Posterior vena cava (tissue), 2 donors: ENCODE measurements at regions not wholly inside any gene's neighbourhood (a gene's known extent, or its start where the extent isn't known, plus 50 kb on each side); places are given as distances from the start of the nearest gene placed in this dataset.

Source experiments
- DNase-seq: peaks from one replicate; pipeline ENCODE4 v3.0.0-alpha.2; 2020; ENCODE audit warnings: low spot score
- intact Hi-C, 2 donors: fragments of 100-400 bp; cut with DNase I; formaldehyde crosslinking; loops; one replicate each; pipeline versions ENCODE4 v1.14.1 to v1.14.2; 2022 to 2023
- donor health status: DM: yes; HTN: yes; CAD: no.
- donor health status: DM: yes; HTN: yes; CAD: no.

DNA sequence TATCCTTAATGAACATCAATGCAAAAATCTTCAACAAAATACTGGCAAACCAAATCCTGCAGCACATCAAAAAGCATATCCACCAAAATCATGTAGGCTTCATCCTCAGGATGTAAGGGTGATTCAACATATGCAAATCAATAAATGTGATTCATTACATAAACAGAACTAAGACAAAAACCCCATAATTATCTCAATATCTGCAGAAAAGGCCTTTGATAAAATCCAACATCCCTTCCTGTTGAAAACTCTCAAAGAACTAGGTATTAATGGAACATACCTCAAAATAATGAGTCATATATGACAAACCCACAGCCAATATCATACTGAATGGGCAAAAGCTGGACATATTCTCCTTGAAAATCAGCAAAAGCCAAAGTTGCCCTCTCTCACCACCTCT, 54.6 kb upstream of the DEPDC1 start:
- intact Hi-C loops: no loop called here
- no peak for DNase-seq

DNA sequence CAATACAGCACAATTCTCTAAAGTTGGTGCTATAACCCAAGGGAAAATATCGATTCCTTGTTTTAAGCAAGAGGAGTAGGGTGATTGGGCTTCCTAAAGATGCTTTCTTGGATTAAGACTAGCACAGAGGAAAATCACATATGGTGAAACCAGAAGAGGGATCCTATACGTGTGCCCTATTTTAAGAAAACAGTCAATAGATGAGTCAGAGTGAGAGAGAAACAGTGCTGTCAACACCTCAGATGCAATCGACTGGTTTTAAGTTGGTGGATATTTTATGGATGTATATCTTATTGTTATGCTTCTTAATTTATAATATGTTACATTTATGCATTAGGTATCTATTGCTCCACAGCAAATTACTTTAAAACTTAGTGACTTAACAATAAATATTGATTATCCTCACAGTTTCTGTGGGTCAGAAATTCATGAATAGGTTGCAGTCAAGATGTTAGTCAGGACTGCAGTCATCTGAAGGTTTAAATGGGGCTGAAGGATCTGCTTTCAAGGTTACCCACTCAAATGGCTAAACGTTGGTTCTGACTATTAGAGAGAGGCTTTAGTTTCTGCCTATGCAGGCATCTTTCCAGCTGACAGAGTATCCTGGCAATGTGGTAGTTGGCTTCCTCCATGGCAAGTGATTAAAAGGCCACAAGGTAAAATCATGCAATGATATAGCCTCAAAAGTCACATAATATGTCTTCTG, 61.6 kb upstream of the DEPDC1 start:
- intact Hi-C loops: no loop called here
- DNase-seq: no peak

DNA sequence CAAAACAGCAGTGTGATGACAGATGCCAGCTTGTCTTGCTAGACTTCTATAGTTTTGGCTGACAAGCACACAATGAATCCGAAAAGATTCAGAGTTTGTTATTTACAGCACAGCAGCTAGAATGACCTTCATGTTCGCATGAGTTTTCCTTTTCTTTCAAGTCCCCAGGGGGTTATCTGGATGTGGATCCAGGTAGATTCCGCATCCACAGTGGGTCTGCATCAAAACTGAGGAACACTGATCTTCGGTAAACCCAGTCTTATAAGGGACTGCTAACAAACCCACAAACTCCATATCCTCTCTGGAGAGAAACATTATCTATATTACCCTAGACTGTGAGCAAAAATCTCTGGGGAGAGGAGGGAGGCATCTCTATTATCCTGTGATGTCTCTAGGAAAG, 69.0 kb upstream of the DEPDC1 start:
- intact Hi-C loops: no loop called here
- no peak for DNase-seq

DNA sequence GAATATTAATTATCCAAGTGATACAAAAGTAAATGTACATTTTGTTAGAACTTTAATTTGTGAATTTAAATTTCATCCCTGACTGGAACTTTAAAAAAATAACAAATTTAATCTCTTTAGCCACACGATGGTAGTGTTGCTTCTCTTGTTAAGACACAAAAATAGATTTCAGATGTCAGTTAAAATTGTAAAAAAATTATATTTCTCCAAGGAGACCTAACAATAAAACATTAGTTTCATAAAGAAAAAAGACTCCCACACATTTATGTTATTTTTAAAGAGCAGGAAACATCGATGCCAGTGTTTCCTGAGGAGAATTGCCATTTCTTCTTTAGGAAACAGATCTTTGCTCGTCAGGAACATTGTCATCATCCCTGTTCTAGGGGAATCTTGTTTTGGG, 74.0 kb upstream of the DEPDC1 start:
- intact Hi-C loops: no loop called here
- DNase-seq: no peak

DNA sequence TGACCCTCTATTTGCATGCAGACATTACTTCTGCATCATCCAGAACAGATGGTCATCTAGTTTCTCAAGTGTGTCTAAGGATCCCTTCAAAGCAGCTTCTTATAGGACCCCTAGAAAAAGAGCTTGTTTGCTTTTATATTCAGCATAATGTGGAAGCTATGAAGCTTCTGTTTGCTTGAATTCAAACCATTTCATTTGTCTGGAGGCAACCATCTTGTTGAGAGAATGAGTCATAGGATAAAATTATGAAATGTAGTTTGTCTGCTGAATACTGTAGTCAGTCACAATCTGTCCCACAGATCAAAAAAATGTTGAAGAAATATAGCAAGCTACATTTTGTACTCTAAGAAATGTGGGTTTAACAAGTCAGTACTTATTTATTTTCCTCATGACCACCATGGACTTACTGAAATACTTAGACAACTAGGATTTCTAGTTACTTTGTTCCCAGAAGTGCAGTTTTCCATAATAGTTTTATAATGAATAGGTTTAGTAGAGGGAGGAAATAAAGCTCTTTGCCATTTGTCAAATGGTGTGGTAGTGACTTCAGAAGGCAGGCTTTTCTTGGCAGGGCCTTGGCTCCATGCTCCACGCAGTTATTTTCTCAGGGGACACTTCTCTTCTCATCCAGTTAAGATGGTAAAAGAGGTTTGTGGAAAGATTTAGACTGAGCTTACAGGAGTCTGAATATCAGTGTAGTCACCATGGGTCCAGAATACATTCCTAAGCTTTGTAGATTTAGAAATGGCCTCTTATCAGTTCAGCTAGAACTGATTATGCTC, 74.8 kb upstream of the DEPDC1 start:
- DNase-seq: no peak
- intact Hi-C loops: no loop called here

DNA sequence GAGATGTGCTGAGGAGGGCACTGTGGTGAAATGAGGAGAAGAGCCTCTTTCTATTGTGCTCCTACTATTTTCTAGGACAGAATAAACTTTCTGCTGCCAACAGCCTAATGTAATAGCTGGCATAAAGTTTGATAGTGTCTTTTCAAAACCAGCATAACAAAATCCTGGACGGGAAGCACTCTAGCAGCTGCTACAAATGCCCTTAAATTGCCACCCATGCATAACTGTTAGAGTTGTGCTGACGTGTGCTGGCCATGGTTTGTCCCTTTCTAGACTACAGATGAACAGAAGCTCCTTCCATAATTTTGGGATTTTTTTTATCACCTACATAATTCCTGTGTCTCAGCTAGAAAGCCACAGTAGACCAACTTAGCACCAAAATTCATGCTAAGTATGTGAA, 88.5 kb upstream of the DEPDC1 start:
- intact Hi-C loops: no loop called here
- no peak for DNase-seq

DNA sequence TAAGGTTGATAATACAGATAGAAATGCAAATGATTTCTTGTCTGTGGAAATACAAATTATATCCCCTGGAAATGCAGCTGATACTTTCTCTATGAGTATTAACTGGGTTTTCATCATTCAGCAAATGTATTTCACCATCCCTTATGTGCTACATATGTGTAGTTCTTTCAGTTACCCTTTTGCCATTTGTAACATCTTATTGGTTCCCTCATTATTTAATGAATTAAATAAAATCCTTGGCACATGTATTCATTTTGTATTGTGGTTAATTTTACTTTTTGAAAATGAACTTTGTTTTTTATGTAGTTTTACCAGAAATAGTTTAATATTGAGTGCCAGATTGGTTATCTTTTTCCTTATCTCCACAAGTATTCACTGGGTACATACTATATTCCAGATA, 89.9 kb upstream of the DEPDC1 start:
- intact Hi-C loops: no loop called here
- DNase-seq: no peak

DNA sequence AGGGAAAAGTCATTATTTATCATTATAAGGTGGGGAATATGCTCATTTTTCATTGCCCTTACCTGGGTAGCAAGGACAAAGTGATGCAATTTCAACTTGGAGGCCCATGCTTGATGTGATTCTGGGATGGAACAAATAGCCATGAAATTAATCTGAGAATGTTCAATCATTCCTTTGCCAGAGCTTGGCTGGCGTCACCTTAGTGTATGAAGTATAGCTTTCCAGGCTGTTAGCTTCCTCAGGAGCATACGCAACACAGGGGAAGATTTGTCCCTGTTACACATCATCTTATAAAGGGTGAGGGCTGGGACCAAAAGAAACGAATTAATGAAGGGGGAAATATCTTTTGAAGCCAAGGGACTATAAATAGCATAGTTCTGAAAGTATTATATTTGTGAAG, 91.4 kb upstream of the DEPDC1 start:
- DNase-seq: no peak
- intact Hi-C loops: no loop called here

DNA sequence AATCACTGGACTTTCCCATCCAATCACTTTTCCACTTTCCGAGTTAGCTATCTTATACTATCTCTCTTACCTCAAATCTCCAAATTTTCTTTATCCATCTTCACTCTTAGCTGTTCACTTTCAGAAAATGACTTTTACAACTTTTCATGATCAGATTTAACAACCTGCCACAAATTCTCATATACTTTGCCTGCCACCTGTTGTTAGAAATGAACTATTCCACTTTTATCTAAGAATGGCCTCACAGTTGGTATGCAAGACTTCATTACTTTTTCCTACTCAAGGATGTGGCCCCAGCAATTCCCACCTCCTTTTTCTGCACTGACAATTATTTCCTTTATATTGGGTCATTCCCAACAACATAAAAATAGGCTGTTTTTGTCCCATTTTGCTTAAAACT, 93.6 kb upstream of the DEPDC1 start:
- intact Hi-C loops: no loop called here

DNA sequence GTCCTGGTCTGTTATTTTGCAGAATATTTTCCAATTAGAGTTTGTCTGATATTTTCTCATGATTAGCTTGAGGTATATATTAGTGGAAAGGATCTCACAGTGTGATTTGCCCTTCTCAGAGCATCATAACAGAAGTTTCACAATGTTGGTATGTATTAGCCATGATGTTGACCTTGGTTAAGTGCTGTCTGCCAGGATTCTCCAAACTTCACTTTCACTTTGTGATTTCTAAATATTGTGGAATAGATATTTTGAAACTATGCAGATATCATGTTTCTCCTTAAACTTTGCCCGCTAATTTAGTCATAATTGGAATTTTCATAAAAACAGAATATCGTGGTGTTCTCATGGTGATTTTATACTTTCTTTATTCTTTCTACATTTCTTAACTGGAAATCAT, 98.0 kb upstream of the DEPDC1 start:
- DNase-seq: no peak

More for the DNA sequence above, 93.6 kb upstream of the DEPDC1 start:
- no peak for DNase-seq

DNA sequence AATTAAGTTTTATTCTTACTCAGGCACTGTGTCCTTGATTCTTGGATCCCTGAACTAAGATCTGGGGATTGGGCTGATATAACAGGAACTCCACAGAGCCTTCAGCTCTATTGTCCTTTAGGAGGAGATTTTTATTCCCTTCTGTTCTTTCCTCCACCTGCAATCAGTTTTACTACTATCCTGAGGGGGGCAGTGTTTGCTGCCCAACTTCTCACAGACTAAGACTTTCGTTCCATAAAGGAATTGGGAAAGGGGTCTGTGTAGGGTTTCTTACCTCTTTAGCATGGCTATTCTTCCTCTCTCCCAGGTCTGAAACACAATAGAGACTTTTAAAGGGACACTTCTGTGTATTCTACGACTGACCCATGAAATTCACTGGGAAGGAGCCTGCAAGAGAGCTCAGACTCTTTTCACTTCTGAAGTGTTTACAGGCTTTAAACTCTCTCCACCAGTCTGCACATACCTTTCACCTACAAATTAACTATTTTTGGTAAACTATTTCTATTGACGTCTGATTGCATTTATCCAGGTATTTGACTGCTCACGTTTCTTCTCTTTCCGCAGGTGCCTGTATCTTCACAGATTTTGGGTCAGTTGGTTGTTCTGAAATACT, 103.3 kb upstream of the DEPDC1 start:
- intact Hi-C loops: no loop called here
- DNase-seq: no peak

More for the DNA sequence above, 98.0 kb upstream of the DEPDC1 start:
- intact Hi-C loops: no loop called here

DNA sequence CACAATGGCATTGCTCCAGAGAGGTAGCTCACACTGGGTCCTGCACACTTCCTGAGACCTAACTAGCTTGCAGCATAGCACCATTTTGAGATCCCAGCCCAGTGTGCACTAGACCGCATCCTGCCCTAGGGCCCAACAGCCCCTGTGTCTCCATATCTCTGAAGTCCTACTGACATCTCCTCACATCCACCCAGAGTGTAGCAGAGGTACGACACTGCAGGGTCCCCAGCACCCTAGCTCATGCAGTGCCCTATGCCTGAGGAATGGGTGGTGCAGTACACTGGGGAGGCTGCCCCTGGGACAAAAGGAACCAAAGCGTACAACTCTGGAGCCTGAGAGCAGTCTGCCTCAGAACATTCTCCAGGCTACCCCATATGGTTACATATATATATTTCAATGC, 111.4 kb upstream of the DEPDC1 start:
- intact Hi-C loops: no loop called here
- no peak for DNase-seq

DNA sequence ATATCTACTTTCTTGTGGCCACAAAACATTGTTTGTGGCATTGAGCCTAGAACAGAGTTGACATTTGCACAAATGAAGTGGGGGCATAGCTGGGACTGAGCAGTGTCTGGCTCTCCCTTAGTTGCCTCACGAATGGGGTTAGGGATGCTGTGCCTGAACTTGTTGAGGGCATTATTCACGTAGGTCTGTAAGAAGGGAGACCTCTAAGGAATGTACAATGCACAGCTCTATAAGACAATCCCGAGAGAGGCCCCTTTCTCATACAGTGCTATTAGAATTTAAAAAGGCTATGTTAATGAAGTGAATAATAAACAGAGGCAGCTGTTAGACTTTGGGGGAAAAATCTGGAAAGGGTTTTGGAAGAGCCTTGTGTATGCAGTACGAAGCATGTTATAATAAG, 118.4 kb upstream of the DEPDC1 start:
- intact Hi-C loops: no loop called here

DNA sequence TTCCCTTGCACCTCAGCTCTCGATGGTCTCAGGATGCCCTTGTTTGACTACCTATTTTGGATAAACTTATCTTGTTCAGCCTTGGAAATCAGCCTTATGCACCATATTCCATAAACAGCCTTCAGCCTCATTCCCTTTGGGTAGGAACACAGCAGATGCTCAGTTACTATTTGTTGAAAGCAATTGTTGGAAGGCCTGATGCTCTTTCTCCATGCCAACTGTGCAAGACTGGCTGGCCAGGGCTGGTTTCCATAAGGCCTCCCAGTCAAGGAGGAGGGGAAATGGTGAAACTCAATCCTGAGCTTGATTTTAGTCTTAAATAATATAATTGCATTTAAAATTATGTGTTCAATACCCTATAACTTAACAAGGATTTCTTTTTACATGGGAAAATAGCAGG, 121.1 kb upstream of the DEPDC1 start:
- intact Hi-C loops: no loop called here
- no peak for DNase-seq

More for the DNA sequence above, 118.4 kb upstream of the DEPDC1 start:
- no peak for DNase-seq

DNA sequence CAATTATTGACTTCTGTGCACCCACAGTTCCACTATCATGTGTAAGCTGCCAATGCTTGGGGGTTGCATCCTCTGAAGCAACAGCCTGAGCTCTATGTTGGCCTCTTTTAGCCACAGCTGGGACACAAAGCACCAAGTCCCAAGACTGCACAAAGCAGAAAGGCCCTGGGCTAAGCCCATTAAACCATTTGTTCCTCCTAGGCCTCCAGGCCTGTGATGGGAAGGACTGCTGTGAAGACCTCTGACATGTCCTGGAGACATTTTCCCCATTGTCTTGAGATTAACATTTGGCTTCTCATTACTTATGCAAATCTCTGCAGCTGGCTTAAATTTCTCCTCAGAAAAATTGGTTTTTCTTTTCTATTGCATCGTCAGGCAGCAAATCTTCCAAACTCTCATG, 123.7 kb upstream of the DEPDC1 start:
- no peak for DNase-seq
- intact Hi-C loops: no loop called here

DNA sequence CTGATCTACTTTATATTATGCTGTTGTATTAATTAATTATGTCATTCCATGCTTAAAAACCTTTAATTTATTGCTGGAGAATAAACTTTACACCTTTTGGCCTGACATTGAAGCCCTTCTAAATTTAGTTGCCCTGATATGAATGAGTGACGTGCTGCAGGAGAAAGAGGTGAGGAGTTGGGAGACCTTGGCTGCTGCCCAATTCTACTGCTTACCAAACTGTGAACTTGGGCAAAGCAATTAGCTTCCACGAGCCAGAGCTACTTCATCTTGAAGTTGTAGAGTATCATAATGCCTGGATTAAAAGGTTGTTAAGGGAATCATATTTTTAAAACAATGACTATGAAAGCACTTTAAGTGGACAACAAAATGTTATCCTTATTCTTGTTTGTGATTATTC, 126.8 kb upstream of the DEPDC1 start:
- DNase-seq: no peak
- intact Hi-C loops: no loop called here

DNA sequence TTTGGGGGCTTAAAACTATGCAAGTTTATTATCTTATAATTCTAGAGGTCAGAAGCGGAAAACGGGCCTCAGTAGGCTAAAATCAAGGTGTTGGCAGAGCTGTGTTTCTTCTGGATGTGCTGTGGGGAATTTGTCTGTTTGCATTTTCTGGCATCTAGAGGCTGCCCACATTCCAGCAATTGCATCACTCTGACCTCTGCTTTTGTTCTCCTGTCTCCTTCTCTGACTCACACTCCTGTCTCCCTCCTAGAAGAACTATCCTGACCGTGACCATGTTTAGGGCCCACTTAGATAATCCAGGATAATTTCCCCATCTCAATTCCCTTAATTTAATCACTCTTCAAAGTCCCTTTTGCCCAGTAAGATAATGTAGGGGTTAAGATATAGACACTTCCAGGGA, 127.4 kb upstream of the DEPDC1 start:
- intact Hi-C loops: no loop called here
- no peak for DNase-seq

DNA sequence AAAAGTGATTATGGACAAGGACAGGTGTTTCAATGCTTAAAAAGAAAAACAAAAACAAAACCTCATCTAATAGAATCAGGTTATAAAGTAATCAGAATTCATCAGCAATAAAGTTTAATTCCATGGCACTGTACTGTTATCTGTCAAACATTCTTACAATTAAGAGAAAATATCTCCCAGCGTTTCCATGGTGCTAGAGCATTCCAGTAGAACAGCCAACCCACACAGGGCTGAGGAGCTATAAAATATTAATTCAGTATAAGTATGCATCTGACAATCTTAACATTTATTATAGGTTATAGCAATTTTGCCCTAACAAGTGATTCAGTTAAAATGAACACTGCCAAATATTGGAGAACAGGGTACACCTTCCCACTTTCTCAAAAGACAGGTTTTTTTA, 128.7 kb upstream of the DEPDC1 start:
- intact Hi-C loops: no loop called here

DNA sequence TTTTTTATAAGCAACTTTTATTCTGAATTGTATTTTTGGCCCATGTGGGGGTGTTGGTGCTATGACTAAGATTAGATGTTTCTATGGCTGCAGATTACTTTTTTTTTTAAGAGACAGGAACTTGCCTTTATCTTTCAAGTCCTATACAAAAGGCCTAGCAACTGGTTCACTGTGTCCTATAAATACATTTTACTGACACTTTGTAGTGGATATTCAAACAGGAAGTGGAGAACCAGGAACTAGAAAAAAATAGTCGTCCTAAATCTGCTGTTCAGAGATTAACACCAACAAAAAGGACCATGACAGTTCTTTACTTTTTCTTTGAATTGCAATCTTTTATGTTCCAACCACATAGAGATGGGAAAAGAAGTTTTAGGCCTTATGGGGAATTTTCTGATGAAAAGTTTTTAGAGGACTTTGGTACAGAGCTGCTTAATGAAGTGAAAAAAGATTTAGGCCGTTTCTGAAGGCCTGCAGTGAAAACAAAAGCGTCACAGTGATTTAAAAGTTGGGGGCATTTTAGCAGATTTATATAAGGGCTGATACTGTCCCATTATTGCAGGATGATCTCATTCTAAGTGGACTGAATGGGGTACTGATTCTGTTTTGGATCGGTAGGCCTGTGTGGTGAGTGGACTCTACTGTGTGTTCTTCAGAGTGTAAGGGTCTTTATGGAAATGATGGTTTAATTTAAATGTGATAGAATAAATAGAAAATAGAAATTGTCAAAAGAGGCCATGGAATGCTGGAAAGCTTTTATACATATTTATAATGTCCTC, 136.4 kb upstream of the DEPDC1 start:
- no peak for DNase-seq
- intact Hi-C loops: no loop called here

More for the DNA sequence above, 128.7 kb upstream of the DEPDC1 start:
- no peak for DNase-seq

DNA sequence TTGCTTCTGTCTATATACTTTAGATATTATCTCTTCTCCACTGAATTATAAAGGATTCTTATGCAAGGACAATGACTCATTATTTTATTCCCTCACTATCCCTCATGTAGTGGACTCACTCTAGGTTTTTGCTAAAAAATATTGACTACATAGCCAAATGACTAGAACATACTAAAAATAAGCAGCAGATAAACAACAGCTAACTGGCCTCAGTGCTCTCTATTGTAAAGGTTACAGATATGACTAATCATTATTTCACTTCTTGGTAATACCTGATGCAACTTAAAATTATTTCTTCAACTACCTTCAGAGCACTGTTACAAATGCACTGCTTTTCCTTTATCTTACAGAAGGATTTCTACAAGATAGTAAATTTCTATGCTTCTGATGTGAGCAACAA, 147.6 kb upstream of the DEPDC1 start:
- DNase-seq: no peak

More for the DNA sequence above, 147.6 kb upstream of the DEPDC1 start:
- intact Hi-C loops: no loop called here
